ENCODE measurements at regions not wholly inside any gene's neighbourhood (a gene's known extent, or its start where the extent isn't known, plus 50 kb on each side); places are given as distances from the start of the nearest gene placed in this dataset.

GRCh38 chr1:22275626-22276395, 132.9 kb upstream of the WNT4 start:
- peak; percentile 97 for DNase-seq (ENCODE audit: insufficient read length, low spot score, missing footprints)
- Histone ChIP-seq H3K4me3 (ENCODE audit: insufficient read depth, low read length) (no peak overlapping the region), H3K4me1 (ENCODE audit: insufficient read depth, low read length) (no peaks in the 10 kb centered on the region), H3K4me2 (ENCODE audit: insufficient read depth, low read length) (no peak overlapping the region), H3K27me3 (ENCODE audit: insufficient read depth, low read length) (peaks cover 32% of the 10 kb centered on the region), H3K79me2 (ENCODE audit: insufficient read depth, low read length) (no peaks in the 10 kb centered on the region), H3K9me3 (ENCODE audit: low read depth, low read length) (no peaks in the 10 kb centered on the region), H4K20me1 (ENCODE audit: insufficient read depth, low read length) (peaks cover 4% of the 10 kb centered on the region), H3K36me3 (ENCODE audit: insufficient read depth, low read length) (no peaks in the 10 kb centered on the region), H2AFZ (ENCODE audit: low read length) (no peak overlapping the region), H3K27ac (ENCODE audit: low read depth, low read length) (no peak overlapping the region)
- TF ChIP-seq CTCF (IDR thresholded peaks at IDR 0.05; ENCODE audit: extremely low read depth, low read depth, low read length): peak; percentile 74

DNA sequence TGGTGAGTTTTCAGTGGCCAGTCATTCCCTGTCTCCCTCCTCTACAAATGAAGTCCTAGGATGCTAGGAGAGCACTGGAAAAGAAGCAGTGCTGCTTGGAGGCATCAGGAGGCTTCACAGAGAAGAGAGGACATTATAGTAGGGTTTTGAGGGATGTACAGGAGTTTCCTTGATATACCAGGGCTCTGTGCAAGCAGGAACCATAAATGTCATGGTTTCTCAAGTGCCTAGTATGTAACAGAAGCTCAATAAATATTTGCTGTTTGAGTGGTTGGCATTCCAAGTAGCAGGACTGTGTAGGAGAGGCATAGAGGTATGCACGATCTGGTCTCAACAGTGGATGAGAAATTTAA, 133.5 kb upstream of the WNT4 start:
- Histone ChIP-seq H3K4me2 (ENCODE audit: insufficient read depth, low read length) (no peak overlapping the region), H3K27me3 (ENCODE audit: insufficient read depth, low read length) (peaks cover 32% of the 10 kb centered on the region), H3K79me2 (ENCODE audit: insufficient read depth, low read length) (no peaks in the 10 kb centered on the region), H3K27ac (ENCODE audit: low read depth, low read length) (no peak overlapping the region), H3K36me3 (ENCODE audit: insufficient read depth, low read length) (no peaks in the 10 kb centered on the region), H3K9me3 (ENCODE audit: low read depth, low read length) (no peaks in the 10 kb centered on the region), H3K4me1 (ENCODE audit: insufficient read depth, low read length) (no peaks in the 10 kb centered on the region), H4K20me1 (ENCODE audit: insufficient read depth, low read length) (peaks cover 4% of the 10 kb centered on the region), H2AFZ (ENCODE audit: low read length) (no peak overlapping the region), H3K4me3 (ENCODE audit: insufficient read depth, low read length) (no peak overlapping the region)
- TF ChIP-seq CTCF (IDR thresholded peaks at IDR 0.05; ENCODE audit: extremely low read depth, low read depth, low read length): no peak
- DNase-seq (ENCODE audit: insufficient read length, low spot score, missing footprints): no peak

- Histone ChIP-seq H4K20me1 (ENCODE audit: insufficient read depth, low read length) (peaks cover 4% of the 10 kb centered on the region), H3K79me2 (ENCODE audit: insufficient read depth, low read length) (no peaks in the 10 kb centered on the region), H3K4me1 (ENCODE audit: insufficient read depth, low read length) (no peaks in the 10 kb centered on the region), H3K4me2 (ENCODE audit: insufficient read depth, low read length) (no peak overlapping the region), H2AFZ (ENCODE audit: low read length) (no peak overlapping the region), H3K4me3 (ENCODE audit: insufficient read depth, low read length) (no peak overlapping the region), H3K9me3 (ENCODE audit: low read depth, low read length) (no peaks in the 10 kb centered on the region), H3K27ac (ENCODE audit: low read depth, low read length) (no peak overlapping the region), H3K27me3 (ENCODE audit: insufficient read depth, low read length) (peaks cover 26% of the 10 kb centered on the region), H3K36me3 (ENCODE audit: insufficient read depth, low read length) (no peaks in the 10 kb centered on the region)
- no peak for DNase-seq (ENCODE audit: insufficient read length, low spot score, missing footprints)
- TF ChIP-seq CTCF (IDR thresholded peaks at IDR 0.05; ENCODE audit: extremely low read depth, low read depth, low read length): no peak
These were observed 134.8 kb upstream of the WNT4 start for GRCh38 chr1:22277662-22278061.

DNA sequence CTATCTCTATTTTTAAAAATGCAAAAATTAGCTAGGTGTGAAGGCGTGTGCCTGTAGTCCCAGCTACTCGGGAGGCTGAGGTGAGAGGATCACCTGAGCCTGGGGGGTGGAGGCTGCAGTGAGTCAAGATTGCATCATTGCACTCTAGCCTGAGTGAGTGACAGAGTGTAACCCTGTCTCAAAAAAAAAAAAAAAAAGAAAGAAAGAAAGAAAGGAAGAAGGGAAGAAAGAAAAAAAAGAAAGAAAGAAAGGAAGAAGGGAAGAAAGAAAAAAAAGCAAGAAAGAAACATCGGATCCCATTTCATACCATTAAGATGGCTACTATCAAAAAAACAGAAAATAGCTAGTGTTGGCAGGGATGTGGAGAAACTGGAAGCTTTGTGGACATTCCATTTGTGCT, 136.8 kb upstream of the WNT4 start:
- Histone ChIP-seq H3K79me2 (ENCODE audit: insufficient read depth, low read length) (no peaks in the 10 kb centered on the region), H3K4me1 (ENCODE audit: insufficient read depth, low read length) (no peaks in the 10 kb centered on the region), H2AFZ (ENCODE audit: low read length) (no peak overlapping the region), H4K20me1 (ENCODE audit: insufficient read depth, low read length) (peaks cover 4% of the 10 kb centered on the region), H3K4me3 (ENCODE audit: insufficient read depth, low read length) (no peak overlapping the region), H3K9me3 (ENCODE audit: low read depth, low read length) (no peaks in the 10 kb centered on the region), H3K27ac (ENCODE audit: low read depth, low read length) (no peak overlapping the region), H3K4me2 (ENCODE audit: insufficient read depth, low read length) (no peak overlapping the region), H3K36me3 (ENCODE audit: insufficient read depth, low read length) (no peaks in the 10 kb centered on the region), H3K27me3 (ENCODE audit: insufficient read depth, low read length) (peaks cover 17% of the 10 kb centered on the region)
- DNase-seq (ENCODE audit: insufficient read length, low spot score, missing footprints): no peak
- TF ChIP-seq CTCF (IDR thresholded peaks at IDR 0.05; ENCODE audit: extremely low read depth, low read depth, low read length): no peak

Measured in osteoblast (primary cell).